Right lobe of liver (tissue), 4 donors: ENCODE measurements at regions not wholly inside any gene's neighbourhood (a gene's known extent, or its start where the extent isn't known, plus 50 kb on each side); places are given as distances from the start of the nearest gene placed in this dataset.

Source experiments
- POLR2A ChIP-seq: fragments of 450-650 bp; IDR thresholded peaks from one replicate; pipeline ENCODE4 v1.6.1; 2017; ENCODE audit warnings: antibody characterized with exemption, mild to moderate bottlenecking
- TF ChIP-seq, protein P1 (sequence below), 4 donors: fragments of 200-600 bp in 3 of 4; fragments of 450-650 bp in 1 of 4; IDR thresholded peaks; one replicate each; pipeline versions ENCODE4 v1.5.1 to v1.8.0; 2016 to 2022; ENCODE audit warnings: antibody characterized with exemption in 4 of 4, mild to moderate bottlenecking in 2 of 4
- donor health status: DM: no; HTN: no; CAD: no.
- donor health status: DM: no; HTN: no; CAD: no.
- donor health status: DM: no; HTN: yes; CAD: no.

DNA sequence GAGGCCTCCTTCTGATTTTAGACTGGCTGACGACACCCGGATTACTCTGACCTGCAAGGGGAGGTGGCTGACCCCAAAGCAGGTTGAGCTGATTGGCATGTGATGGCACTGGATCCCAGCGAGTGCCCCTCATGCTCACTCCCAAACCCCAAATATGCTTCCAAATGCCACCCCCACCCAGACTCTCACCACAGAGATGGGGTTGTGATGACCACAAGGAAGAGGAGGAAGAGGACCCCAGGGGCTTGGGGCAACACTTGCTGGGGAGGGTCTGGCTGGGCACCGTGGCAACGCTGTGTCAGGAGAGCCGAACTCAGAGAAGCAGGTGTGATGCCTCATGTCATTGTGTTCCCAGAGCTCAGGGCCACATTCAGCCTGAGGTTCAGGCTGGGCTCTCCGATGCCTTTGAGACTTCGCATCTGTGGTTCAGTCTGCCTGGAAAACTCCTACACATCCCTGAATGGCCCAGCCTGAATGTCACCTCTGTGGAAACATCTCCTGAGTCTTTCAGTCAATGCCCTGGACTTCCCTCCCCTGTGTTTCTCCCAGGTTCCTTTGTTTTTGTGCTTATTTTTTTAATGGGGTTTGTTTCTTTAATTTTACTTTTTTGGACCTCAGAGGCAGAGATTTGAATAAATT, 169.1 kb upstream of the PMEPA1 start:
- TF ChIP-seq, protein P1, sequence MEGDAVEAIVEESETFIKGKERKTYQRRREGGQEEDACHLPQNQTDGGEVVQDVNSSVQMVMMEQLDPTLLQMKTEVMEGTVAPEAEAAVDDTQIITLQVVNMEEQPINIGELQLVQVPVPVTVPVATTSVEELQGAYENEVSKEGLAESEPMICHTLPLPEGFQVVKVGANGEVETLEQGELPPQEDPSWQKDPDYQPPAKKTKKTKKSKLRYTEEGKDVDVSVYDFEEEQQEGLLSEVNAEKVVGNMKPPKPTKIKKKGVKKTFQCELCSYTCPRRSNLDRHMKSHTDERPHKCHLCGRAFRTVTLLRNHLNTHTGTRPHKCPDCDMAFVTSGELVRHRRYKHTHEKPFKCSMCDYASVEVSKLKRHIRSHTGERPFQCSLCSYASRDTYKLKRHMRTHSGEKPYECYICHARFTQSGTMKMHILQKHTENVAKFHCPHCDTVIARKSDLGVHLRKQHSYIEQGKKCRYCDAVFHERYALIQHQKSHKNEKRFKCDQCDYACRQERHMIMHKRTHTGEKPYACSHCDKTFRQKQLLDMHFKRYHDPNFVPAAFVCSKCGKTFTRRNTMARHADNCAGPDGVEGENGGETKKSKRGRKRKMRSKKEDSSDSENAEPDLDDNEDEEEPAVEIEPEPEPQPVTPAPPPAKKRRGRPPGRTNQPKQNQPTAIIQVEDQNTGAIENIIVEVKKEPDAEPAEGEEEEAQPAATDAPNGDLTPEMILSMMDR (IDR thresholded peaks at IDR 0.05), result no peak
- TF ChIP-seq POLR2A, result no peak
